Tibial nerve (tissue), 4 donors: ENCODE measurements at regions not wholly inside any gene's neighbourhood (a gene's known extent, or its start where the extent isn't known, plus 50 kb on each side); places are given as distances from the start of the nearest gene placed in this dataset.

ENCODE experiments used
- DNase-seq, 2 donors: peaks; one replicate each; pipeline ENCODE4 v3.0.0-alpha.2; 2019; ENCODE audit warnings: low spot score in 2 of 2
- H3K27ac ChIP-seq, 4 donors: fragments of 200-600 bp; sonication (generic) in 3 of 4; one replicate each; pipeline ENCODE4 v1.5.1; 2017 to 2019; ENCODE audit warnings: mild to moderate bottlenecking in 1 of 4
- H3K27me3 ChIP-seq, 2 donors: fragments of 200-600 bp; sonication (generic) in 1 of 2; one replicate each; pipeline versions ENCODE4 v1.5.1 to v1.6.0; 2017 to 2019
- H3K36me3 ChIP-seq, 3 donors: fragments of 200-600 bp; sonication (generic); one replicate each; pipeline ENCODE4 v1.5.1; 2018 to 2019
- H3K4me1 ChIP-seq, 4 donors: fragments of 200-600 bp; sonication (generic) in 3 of 4; one replicate each; pipeline ENCODE4 v1.5.1; 2017 to 2019
- H3K4me3 ChIP-seq, 4 donors: fragments of 200-600 bp; sonication (generic) in 3 of 4; one replicate each; pipeline ENCODE4 v1.5.1; 2017 to 2019; ENCODE audit warnings: mild to moderate bottlenecking in 1 of 4, moderate library complexity in 1 of 4
- H3K9me3 ChIP-seq, 4 donors: fragments of 200-600 bp; sonication (generic) in 3 of 4; one replicate each; pipeline ENCODE4 v1.5.1; 2017 to 2019
- CTCF ChIP-seq, 5 experiments: fragments of 200-600 bp in 3 of 5; fragments of 450-650 bp in 2 of 5; sonication (generic) in 3 of 5; IDR thresholded peaks; one replicate each; pipeline ENCODE4 v1.5.1; 2016 to 2019; ENCODE audit warnings: antibody characterized with exemption in 5 of 5, mild to moderate bottlenecking in 3 of 5, moderate library complexity in 2 of 5
- EP300 ChIP-seq, 2 donors: sonication (generic); formaldehyde crosslinking; IDR thresholded peaks; one replicate each; pipeline ENCODE4 v1.6.1; 2017; ENCODE audit warnings: antibody characterized with exemption in 2 of 2, mild to moderate bottlenecking in 1 of 2
- POLR2A ChIP-seq, 2 donors: fragments of 450-650 bp; IDR thresholded peaks; one replicate each; pipeline ENCODE4 v1.6.1; 2017; ENCODE audit warnings: antibody characterized with exemption in 2 of 2, mild to moderate bottlenecking in 2 of 2, moderate library complexity in 2 of 2
- WGBS, 2 donors: methylation state at CpG; one replicate each; pipeline ENCODE4 v1.1.5; 2018; 5-methylcytosine and 5-hydroxymethylcytosine counted together

GRCh38 chrY:15546177-15546754 is 1021.9 kb downstream of the NLGN4Y start:
- no peak for DNase-seq
- Histone ChIP-seq H3K36me3 (no peaks in the 10 kb centered on the region), H3K9me3 (no peaks in the 10 kb centered on the region), H3K4me1 (no peaks in the 10 kb centered on the region), H3K4me3 (no peak overlapping the region), H3K27ac (no peak overlapping the region), H3K27me3 (no peaks in the 10 kb centered on the region)
- TF ChIP-seq EP300 (IDR thresholded peaks at IDR 0.05) (no peak), CTCF (IDR thresholded peaks at IDR 0.05) (no peak), POLR2A (IDR thresholded peaks at IDR 0.05) (no peak)
- WGBS, 2 donors: 80% methylated on average over 1 of the region's 1 CpG; no CpG with 5 or more reads in 1 of the 2 donors

GRCh38 chrY:15552074-15552473 is 1027.7 kb downstream of the NLGN4Y start:
- Histone ChIP-seq H3K9me3 (no peaks in the 10 kb centered on the region), H3K27me3 (no peaks in the 10 kb centered on the region), H3K4me1 (no peaks in the 10 kb centered on the region), H3K27ac (no peak overlapping the region), H3K4me3 (no peak overlapping the region), H3K36me3 (no peaks in the 10 kb centered on the region)
- TF ChIP-seq CTCF (IDR thresholded peaks at IDR 0.05) (no peak), EP300 (IDR thresholded peaks at IDR 0.05) (no peak), POLR2A (IDR thresholded peaks at IDR 0.05) (no peak)
- 81% methylated on average over 2 of the region's 2 CpGs; no CpG with 5 or more reads in 1 of the 2 donors for WGBS, 2 donors
- DNase-seq: no peak

- DNase-seq: no peak
- Histone ChIP-seq H3K4me1 (no peaks in the 10 kb centered on the region), H3K27ac (no peak overlapping the region), H3K9me3 (no peaks in the 10 kb centered on the region), H3K36me3 (no peaks in the 10 kb centered on the region), H3K27me3 (no peaks in the 10 kb centered on the region), H3K4me3 (no peak overlapping the region)
- TF ChIP-seq POLR2A (IDR thresholded peaks at IDR 0.05) (no peak), CTCF (IDR thresholded peaks at IDR 0.05) (no peak), EP300 (IDR thresholded peaks at IDR 0.05) (no peak)
- WGBS, 2 donors: 71% methylated on average over 1 of the region's 1 CpG; no CpG with 5 or more reads in 1 of the 2 donors
These were observed 1030.7 kb downstream of the NLGN4Y start for GRCh38 chrY:15554991-15555390.

GRCh38 chrY:15559169-15559568 is 1034.8 kb downstream of the NLGN4Y start:
- no peaks in the 10 kb centered on the region for H3K36me3 ChIP-seq
- H3K4me1 ChIP-seq: no peaks in the 10 kb centered on the region
- no peak overlapping the region for H3K4me3 ChIP-seq
- no peak for TF ChIP-seq EP300 (IDR thresholded peaks at IDR 0.05)
- no peak for TF ChIP-seq CTCF (IDR thresholded peaks at IDR 0.05)
- no peak for TF ChIP-seq POLR2A (IDR thresholded peaks at IDR 0.05)
- H3K9me3 ChIP-seq: no peaks in the 10 kb centered on the region
- H3K27me3 ChIP-seq: no peaks in the 10 kb centered on the region
- H3K27ac ChIP-seq: no peak overlapping the region
- DNase-seq: no peak

GRCh38 chrY:15560840-15561239 is 1036.5 kb downstream of the NLGN4Y start:
- H3K27ac ChIP-seq: no peak overlapping the region
- 89% methylated on average over 3 of the region's 3 CpGs; no CpG with 5 or more reads in 1 of the 2 donors for WGBS, 2 donors
- H3K4me1 ChIP-seq: no peaks in the 10 kb centered on the region
- no peak overlapping the region for H3K4me3 ChIP-seq
- no peak for DNase-seq
- no peaks in the 10 kb centered on the region for H3K9me3 ChIP-seq
- H3K36me3 ChIP-seq: no peaks in the 10 kb centered on the region
- H3K27me3 ChIP-seq: no peaks in the 10 kb centered on the region
- TF ChIP-seq POLR2A (IDR thresholded peaks at IDR 0.05): no peak
- no peak for TF ChIP-seq CTCF (IDR thresholded peaks at IDR 0.05)
- no peak for TF ChIP-seq EP300 (IDR thresholded peaks at IDR 0.05)
